ENCODE measurements at regions not wholly inside any gene's neighbourhood (a gene's known extent, or its start where the extent isn't known, plus 50 kb on each side); places are given as distances from the start of the nearest gene placed in this dataset.

DNA sequence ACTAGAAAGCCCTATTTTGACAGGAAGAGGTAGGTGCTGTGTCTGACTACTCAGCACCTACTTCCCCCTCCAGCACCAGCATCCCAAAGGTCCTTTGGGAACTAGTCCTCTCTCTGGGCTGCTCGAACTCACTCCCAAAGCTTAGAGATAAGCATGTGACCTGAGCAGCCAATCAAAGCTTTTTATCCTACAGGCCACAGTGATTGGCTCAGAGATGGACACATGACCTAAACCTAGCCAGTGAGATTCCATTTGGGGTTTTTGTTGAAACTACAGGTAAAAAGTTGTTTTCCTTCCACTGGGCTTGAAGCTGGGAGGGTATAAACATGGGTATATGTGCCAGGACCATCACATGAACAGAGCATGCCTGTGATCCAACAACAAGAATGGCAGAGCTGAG lies 186.5 kb upstream of the PPP2R3A start:
- TF ChIP-seq EZH2 (IDR thresholded peaks at IDR 0.05; ENCODE audit: borderline replicate concordance, low read depth, low read length, severe bottlenecking) (no peak), CTCF (IDR thresholded peaks at IDR 0.05; ENCODE audit: borderline replicate concordance, extremely low read depth, low read length, poor library complexity, severe bottlenecking) (no peak)

Data from DND-41 (cell line).